ENCODE measurements at regions not wholly inside any gene's neighbourhood (a gene's known extent, or its start where the extent isn't known, plus 50 kb on each side); places are given as distances from the start of the nearest gene placed in this dataset.

DNA sequence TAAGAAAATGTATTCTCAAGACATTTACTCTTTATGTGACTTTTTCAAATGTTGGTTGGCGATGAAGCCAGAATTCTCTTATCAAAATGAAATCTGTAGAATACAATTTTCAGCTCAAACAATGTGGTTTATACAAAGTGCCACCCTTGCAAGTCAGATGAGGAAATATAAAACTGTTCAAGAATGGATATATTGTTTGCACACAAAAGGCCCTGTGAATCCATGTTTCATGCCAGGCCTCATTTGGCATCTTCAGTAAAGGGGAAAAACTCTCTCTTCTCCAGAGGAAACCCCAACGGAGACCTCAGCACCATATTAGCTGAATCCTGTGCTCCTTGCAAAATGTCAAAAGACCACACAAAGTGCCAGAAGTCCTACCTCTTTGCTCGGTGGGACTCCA is 310.4 kb downstream of the RRAGC start:
- WGBS (ENCODE audit: insufficient coverage, low coverage, missing lambda C conversion rate): 10% methylated on average over 3 of the region's 3 CpGs
- Histone ChIP-seq H3K4me3 (no peak overlapping the region), H3K79me2 (ENCODE audit: control insufficient read depth, insufficient read depth, low read length) (no peaks in the 10 kb centered on the region), H3K36me3 (ENCODE audit: control insufficient read depth, insufficient read depth, low read length) (no peaks in the 10 kb centered on the region), H2AFZ (ENCODE audit: low read depth, low read length) (no peak overlapping the region), H3K9ac (ENCODE audit: insufficient read depth in 1 of 2, low read depth in 2 of 2, low read length in 2 of 2) (no peak overlapping the region), H3K27me3 (ENCODE audit: control insufficient read depth in 2 of 2, insufficient read depth in 2 of 2, low read length in 2 of 2) (peaks cover 24 to 25% of the 10 kb centered on the region in 2 experiments), H4K20me1 (replicated peaks; ENCODE audit: control insufficient read depth, insufficient read depth, low read length) (no peaks in the 10 kb centered on the region), H3K9me3 (replicated peaks; ENCODE audit: control insufficient read depth, insufficient read depth, low read depth, low read length) (no peaks in the 10 kb centered on the region), H3K9me1 (ENCODE audit: control insufficient read depth, insufficient read depth, low read length) (no peaks in the 10 kb centered on the region), H3K27ac (ENCODE audit: extremely low read depth, low read depth, low read length) (no peak overlapping the region), H3K4me2 (ENCODE audit: insufficient read depth, low read length) (no peak overlapping the region), H3K4me1 (replicated peaks in 1 of 2; ENCODE audit: control insufficient read depth in 2 of 2, insufficient read depth in 2 of 2, low read length in 2 of 2) (no peaks in the 10 kb centered on the region)
- FAIRE-seq: no peak
- no TSS peak for BruUV-seq (replicated peaks)
- no peak for ATAC-seq
- DNase-seq (ENCODE audit: extremely low read depth in 1 of 4, low spot score in 3 of 4): no peak
- TF ChIP-seq NBN (IDR thresholded peaks at IDR 0.05; ENCODE audit: low read depth) (no peak), PYGO2 (tag; IDR thresholded peaks at IDR 0.05) (no peak), ZNF324 (CRISPR knock-in tag; IDR thresholded peaks at IDR 0.05) (no peak), GABPB1 (CRISPR knock-in tag; IDR thresholded peaks at IDR 0.05) (no peak), SMAD3 (CRISPR knock-in tag; conservative IDR thresholded peaks at IDR 0.05) (no peak), POLR2B (IDR thresholded peaks at IDR 0.05; ENCODE audit: low read depth, partially characterized antibody) (no peak)
- TF ChIP-seq, protein P1, sequence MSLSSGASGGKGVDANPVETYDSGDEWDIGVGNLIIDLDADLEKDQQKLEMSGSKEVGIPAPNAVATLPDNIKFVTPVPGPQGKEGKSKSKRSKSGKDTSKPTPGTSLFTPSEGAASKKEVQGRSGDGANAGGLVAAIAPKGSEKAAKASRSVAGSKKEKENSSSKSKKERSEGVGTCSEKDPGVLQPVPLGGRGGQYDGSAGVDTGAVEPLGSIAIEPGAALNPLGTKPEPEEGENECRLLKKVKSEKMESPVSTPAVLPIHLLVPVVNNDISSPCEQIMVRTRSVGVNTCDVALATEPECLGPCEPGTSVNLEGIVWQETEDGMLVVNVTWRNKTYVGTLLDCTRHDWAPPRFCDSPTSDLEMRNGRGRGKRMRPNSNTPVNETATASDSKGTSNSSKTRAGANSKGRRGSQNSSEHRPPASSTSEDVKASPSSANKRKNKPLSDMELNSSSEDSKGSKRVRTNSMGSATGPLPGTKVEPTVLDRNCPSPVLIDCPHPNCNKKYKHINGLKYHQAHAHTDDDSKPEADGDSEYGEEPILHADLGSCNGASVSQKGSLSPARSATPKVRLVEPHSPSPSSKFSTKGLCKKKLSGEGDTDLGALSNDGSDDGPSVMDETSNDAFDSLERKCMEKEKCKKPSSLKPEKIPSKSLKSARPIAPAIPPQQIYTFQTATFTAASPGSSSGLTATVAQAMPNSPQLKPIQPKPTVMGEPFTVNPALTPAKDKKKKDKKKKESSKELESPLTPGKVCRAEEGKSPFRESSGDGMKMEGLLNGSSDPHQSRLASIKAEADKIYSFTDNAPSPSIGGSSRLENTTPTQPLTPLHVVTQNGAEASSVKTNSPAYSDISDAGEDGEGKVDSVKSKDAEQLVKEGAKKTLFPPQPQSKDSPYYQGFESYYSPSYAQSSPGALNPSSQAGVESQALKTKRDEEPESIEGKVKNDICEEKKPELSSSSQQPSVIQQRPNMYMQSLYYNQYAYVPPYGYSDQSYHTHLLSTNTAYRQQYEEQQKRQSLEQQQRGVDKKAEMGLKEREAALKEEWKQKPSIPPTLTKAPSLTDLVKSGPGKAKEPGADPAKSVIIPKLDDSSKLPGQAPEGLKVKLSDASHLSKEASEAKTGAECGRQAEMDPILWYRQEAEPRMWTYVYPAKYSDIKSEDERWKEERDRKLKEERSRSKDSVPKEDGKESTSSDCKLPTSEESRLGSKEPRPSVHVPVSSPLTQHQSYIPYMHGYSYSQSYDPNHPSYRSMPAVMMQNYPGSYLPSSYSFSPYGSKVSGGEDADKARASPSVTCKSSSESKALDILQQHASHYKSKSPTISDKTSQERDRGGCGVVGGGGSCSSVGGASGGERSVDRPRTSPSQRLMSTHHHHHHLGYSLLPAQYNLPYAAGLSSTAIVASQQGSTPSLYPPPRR (CRISPR knock-in tag; IDR thresholded peaks at IDR 0.05; ENCODE audit: borderline replicate concordance): no peak
- in situ Hi-C loops (cut with MboI) (no loop called here), intact Hi-C loops (cut with micrococcal nuclease) (no loop called here)
- CTCF ChIA-PET (ENCODE audit: low intra/inter-chr PET ratio): no interaction called here
- POLR2A ChIA-PET: interaction anchor here (1.3 kb wide), 1 partner anchor 12 kb away, joined by 4 read pairs; no protein-coding TSS in a partner anchor

Data from K562 (cell line).